ENCODE measurements at regions not wholly inside any gene's neighbourhood (a gene's known extent, or its start where the extent isn't known, plus 50 kb on each side); places are given as distances from the start of the nearest gene placed in this dataset.

DNA sequence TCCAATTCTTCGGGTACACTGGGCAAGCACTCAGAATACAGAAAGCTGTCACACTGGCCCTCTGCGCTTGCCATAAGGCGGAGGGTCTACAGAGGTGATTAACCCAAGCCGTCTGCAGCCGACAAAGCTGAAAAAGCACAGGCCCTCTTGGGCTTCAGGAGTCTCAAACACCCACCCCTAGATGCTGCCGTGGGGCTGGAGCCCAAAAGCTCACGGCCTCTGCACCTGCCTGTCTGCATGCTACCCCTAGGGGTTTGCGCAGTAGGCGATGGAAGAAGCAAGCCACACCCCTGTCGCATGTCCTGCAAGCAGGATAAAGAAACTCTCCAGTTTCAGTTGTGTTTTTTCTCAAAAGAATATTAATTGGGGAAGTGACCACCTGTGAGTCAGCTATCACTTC lies 118.8 kb upstream of the PLEKHA5 start:
- no peak overlapping the region for H3K4me3 ChIP-seq (replicated peaks in 1 of 3; ENCODE audit: insufficient read depth in 1 of 3, low read depth in 1 of 3, low read length in 3 of 3)
- dilution Hi-C loops (cut with MboI; ENCODE audit: extremely low pct_ligation_motif_present, low sequenced_read_pairs) (no loop called here), intact Hi-C loops (cut with micrococcal nuclease) (no loop called here)
- H3K27ac ChIP-seq (ENCODE audit: insufficient read depth, low read depth, low read length), result no peak overlapping the region
- no peak overlapping the region for H2AFZ ChIP-seq (ENCODE audit: low read depth, low read length)
- no peaks in the 10 kb centered on the region for H3K36me3 ChIP-seq (ENCODE audit: control insufficient read depth in 2 of 2, extremely low read depth in 1 of 2, insufficient read depth in 2 of 2, low read length in 2 of 2)
- H3K79me2 ChIP-seq (ENCODE audit: control insufficient read depth, insufficient read depth, low read length), result no peaks in the 10 kb centered on the region
- H3K9me3 ChIP-seq (replicated peaks; ENCODE audit: control insufficient read depth, insufficient read depth, low read length), result no peaks in the 10 kb centered on the region
- CTCF ChIA-PET, result no interaction called here
- BruUV-seq (replicated peaks), result no TSS peak
- no peak overlapping the region for H3K4me2 ChIP-seq (ENCODE audit: insufficient read depth, low read length)
- FAIRE-seq (no peak), DNase-seq (ENCODE audit: low read depth, low spot score) (no peak)
- no peak overlapping the region for H3K9ac ChIP-seq (replicated peaks; ENCODE audit: extremely low read depth, insufficient read depth, low read length)
- no peaks in the 10 kb centered on the region for H3K4me1 ChIP-seq (ENCODE audit: control insufficient read depth, extremely low read depth, insufficient read depth, low read length)
- H3K27me3 ChIP-seq (ENCODE audit: control insufficient read depth in 2 of 2, insufficient read depth in 2 of 2, low read length in 2 of 2), result no peaks in the 10 kb centered on the region
- TF ChIP-seq JUN (IDR thresholded peaks at IDR 0.05; ENCODE audit: borderline replicate concordance, insufficient read depth, insufficient read length, low read depth), result no peak
- no peak for TF ChIP-seq EZH2 (IDR thresholded peaks at IDR 0.05; ENCODE audit: borderline replicate concordance, low read depth, low read length, severe bottlenecking)
- no peak for TF ChIP-seq POLR2AphosphoS5 (IDR thresholded peaks at IDR 0.05; ENCODE audit: insufficient read depth, low read depth, low read length)
- TF ChIP-seq FOS (IDR thresholded peaks at IDR 0.05; ENCODE audit: borderline replicate concordance, insufficient read depth, low read length), result no peak
- no peak for TF ChIP-seq GATA2 (IDR thresholded peaks at IDR 0.05; ENCODE audit: insufficient read depth, insufficient read length, low read depth, low read length)
- no peak for TF ChIP-seq POLR2A (IDR thresholded peaks at IDR 0.05; ENCODE audit: low read depth, low read length)
- TF ChIP-seq MYC (IDR thresholded peaks at IDR 0.05; ENCODE audit: low read depth, low read length), result no peak
- no peak for TF ChIP-seq MAX (IDR thresholded peaks at IDR 0.05; ENCODE audit: insufficient read depth, insufficient read length)
- TF ChIP-seq, protein P1, sequence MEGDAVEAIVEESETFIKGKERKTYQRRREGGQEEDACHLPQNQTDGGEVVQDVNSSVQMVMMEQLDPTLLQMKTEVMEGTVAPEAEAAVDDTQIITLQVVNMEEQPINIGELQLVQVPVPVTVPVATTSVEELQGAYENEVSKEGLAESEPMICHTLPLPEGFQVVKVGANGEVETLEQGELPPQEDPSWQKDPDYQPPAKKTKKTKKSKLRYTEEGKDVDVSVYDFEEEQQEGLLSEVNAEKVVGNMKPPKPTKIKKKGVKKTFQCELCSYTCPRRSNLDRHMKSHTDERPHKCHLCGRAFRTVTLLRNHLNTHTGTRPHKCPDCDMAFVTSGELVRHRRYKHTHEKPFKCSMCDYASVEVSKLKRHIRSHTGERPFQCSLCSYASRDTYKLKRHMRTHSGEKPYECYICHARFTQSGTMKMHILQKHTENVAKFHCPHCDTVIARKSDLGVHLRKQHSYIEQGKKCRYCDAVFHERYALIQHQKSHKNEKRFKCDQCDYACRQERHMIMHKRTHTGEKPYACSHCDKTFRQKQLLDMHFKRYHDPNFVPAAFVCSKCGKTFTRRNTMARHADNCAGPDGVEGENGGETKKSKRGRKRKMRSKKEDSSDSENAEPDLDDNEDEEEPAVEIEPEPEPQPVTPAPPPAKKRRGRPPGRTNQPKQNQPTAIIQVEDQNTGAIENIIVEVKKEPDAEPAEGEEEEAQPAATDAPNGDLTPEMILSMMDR (IDR thresholded peaks at IDR 0.05; ENCODE audit: extremely low read depth in 1 of 2, insufficient read depth in 1 of 2, low read depth in 1 of 2, low read length in 2 of 2), result no peak
- H4K20me1 ChIP-seq (replicated peaks; ENCODE audit: control insufficient read depth, extremely low read depth, insufficient read depth, low read length), result no peaks in the 10 kb centered on the region
- no peaks in the 10 kb centered on the region for H3K9me1 ChIP-seq (replicated peaks; ENCODE audit: control insufficient read depth, extremely low read depth, insufficient read depth, low read length)
- POLR2A ChIA-PET, result no interaction called here
